Ovary (tissue), 3 donors: ENCODE measurements at regions not wholly inside any gene's neighbourhood (a gene's known extent, or its start where the extent isn't known, plus 50 kb on each side); places are given as distances from the start of the nearest gene placed in this dataset.

Source experiments
- POLR2A ChIP-seq: fragments of 450-650 bp; IDR thresholded peaks from one replicate; pipeline ENCODE4 v1.6.1; 2017; ENCODE audit warnings: antibody characterized with exemption, mild to moderate bottlenecking, moderate library complexity
- TF ChIP-seq, protein P1 (sequence below), 3 donors: fragments of 450-650 bp in 2 of 3; fragments of 200-600 bp in 1 of 3; IDR thresholded peaks; one replicate each; pipeline versions ENCODE4 v1.5.1 to v1.8.0; 2016 to 2022; ENCODE audit warnings: antibody characterized with exemption in 3 of 3, mild to moderate bottlenecking in 1 of 3
- donor health status: DM: no; HTN: no; CAD: no.

DNA sequence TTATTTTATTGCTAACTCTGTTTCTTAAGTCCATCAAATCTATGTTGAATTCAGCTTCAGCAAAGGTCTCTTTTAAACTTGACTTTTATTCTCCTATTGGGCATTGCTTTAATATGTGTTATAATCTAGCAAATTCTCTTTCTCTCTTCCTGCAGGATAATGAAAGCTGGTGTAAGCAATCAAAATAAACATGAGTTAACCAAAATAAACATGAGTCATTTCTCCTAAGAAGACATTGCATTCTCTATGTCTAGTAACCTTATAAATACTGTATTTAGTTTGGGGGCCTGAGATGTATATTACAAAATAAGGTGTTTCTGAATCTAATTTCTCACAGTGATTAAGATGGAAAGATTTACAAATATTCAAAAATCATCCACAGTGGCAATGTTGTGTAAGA lies 739.1 kb upstream of the ATXN7L3B start:
- TF ChIP-seq, protein P1, sequence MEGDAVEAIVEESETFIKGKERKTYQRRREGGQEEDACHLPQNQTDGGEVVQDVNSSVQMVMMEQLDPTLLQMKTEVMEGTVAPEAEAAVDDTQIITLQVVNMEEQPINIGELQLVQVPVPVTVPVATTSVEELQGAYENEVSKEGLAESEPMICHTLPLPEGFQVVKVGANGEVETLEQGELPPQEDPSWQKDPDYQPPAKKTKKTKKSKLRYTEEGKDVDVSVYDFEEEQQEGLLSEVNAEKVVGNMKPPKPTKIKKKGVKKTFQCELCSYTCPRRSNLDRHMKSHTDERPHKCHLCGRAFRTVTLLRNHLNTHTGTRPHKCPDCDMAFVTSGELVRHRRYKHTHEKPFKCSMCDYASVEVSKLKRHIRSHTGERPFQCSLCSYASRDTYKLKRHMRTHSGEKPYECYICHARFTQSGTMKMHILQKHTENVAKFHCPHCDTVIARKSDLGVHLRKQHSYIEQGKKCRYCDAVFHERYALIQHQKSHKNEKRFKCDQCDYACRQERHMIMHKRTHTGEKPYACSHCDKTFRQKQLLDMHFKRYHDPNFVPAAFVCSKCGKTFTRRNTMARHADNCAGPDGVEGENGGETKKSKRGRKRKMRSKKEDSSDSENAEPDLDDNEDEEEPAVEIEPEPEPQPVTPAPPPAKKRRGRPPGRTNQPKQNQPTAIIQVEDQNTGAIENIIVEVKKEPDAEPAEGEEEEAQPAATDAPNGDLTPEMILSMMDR (IDR thresholded peaks at IDR 0.05): no peak
- TF ChIP-seq POLR2A: no peak
